Testis (tissue), 2 donors: ENCODE measurements at regions not wholly inside any gene's neighbourhood (a gene's known extent, or its start where the extent isn't known, plus 50 kb on each side); places are given as distances from the start of the nearest gene placed in this dataset.

Source experiments
- POLR2A ChIP-seq: fragments of 450-650 bp; IDR thresholded peaks from one replicate; pipeline ENCODE4 v1.6.1; 2017; ENCODE audit warnings: antibody characterized with exemption, mild to moderate bottlenecking, moderate library complexity
- TF ChIP-seq, protein P1 (sequence below), 3 experiments: fragments of 450-650 bp in 2 of 3; fragments of 200-600 bp in 1 of 3; sonication (generic) in 1 of 3; IDR thresholded peaks; one replicate each; pipeline ENCODE4 v1.5.1; 2016 to 2019; ENCODE audit warnings: antibody characterized with exemption in 3 of 3, mild to moderate bottlenecking in 2 of 3, moderate library complexity in 1 of 3

DNA sequence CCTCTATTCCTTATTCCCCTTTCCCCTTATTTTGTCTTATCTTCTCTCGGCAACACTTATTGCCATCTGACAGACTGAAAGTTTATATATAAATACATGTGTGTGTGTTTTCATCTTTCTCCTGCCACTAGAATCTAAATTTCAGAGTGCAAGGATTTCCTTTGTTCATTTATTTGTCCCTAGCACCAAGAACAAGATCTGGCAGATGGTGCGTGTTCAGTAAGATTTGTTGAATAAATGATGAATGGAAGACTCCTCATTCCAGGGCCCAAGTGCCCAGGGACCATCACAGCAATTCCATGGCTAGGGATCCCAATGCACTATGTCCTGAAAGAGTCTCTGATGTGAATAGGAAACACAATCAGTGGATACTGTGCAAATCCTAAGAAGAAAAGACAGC lies 97.9 kb upstream of the EEA1 start:
- TF ChIP-seq, protein P1, sequence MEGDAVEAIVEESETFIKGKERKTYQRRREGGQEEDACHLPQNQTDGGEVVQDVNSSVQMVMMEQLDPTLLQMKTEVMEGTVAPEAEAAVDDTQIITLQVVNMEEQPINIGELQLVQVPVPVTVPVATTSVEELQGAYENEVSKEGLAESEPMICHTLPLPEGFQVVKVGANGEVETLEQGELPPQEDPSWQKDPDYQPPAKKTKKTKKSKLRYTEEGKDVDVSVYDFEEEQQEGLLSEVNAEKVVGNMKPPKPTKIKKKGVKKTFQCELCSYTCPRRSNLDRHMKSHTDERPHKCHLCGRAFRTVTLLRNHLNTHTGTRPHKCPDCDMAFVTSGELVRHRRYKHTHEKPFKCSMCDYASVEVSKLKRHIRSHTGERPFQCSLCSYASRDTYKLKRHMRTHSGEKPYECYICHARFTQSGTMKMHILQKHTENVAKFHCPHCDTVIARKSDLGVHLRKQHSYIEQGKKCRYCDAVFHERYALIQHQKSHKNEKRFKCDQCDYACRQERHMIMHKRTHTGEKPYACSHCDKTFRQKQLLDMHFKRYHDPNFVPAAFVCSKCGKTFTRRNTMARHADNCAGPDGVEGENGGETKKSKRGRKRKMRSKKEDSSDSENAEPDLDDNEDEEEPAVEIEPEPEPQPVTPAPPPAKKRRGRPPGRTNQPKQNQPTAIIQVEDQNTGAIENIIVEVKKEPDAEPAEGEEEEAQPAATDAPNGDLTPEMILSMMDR (IDR thresholded peaks at IDR 0.05) = no peak
- no peak for TF ChIP-seq POLR2A
